ENCODE measurements at regions not wholly inside any gene's neighbourhood (a gene's known extent, or its start where the extent isn't known, plus 50 kb on each side); places are given as distances from the start of the nearest gene placed in this dataset.
A peak's percentile ranks its signal among the peaks of the same experiment; 100 is the strongest.
"Not testable (repeated sequence)": the region's sequence is repeated elsewhere in the genome, so short reads cannot be mapped to it uniquely, and the experiment has no call there.

DNA sequence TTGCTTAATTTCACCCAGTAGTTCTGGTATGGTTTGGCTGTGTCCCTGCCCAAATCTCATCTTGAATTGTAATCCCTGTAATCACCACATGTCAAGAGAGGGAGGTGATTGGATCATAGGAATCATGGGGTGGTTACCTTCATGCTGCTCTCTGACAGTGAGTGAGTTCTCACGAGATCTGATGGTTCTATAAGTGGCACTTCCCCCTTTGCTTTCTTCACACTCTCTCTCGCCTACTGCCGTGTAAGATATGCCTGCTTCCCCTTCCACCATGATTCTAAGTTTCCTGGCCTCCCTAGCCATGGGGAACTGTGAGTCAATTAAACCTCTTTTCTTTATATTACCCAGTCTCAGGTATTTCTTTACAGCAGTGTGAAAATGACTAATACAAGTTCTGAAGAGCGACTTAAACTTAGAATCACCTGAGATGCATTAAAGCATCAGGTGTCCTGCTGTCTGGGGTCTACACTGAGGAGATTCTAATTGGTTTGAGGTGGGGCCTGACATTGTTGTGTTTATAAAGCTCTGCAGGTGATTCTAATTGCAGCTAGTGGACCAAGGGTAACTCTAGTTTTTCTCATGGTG lies 82.1 kb upstream of the DTNBP1 start:
- intact Hi-C loops (cut with DNase I) = no loop called here
- DNase-seq = no peak
- H3K4me3 ChIP-seq = no peak overlapping the region
- peak; percentile 44 for ATAC-seq
- no peaks in the 10 kb centered on the region for H3K4me1 ChIP-seq
- no peak for TF ChIP-seq CTCF (IDR thresholded peaks at IDR 0.05)
- H3K9me3 ChIP-seq = no peaks in the 10 kb centered on the region
- H3K27ac ChIP-seq = no peak overlapping the region
- no peaks in the 10 kb centered on the region for H3K36me3 ChIP-seq
- no peaks in the 10 kb centered on the region for H3K27me3 ChIP-seq

GRCh38 chr6:15742013-15742412 lies 79.2 kb upstream of the DTNBP1 start:
- ATAC-seq; H3K9me3 ChIP-seq; H3K27me3 ChIP-seq; DNase-seq; H3K36me3 ChIP-seq; H3K4me3 ChIP-seq; H3K4me1 ChIP-seq; H3K27ac ChIP-seq; intact Hi-C loops (cut with DNase I): not testable (repeated sequence)

DNA sequence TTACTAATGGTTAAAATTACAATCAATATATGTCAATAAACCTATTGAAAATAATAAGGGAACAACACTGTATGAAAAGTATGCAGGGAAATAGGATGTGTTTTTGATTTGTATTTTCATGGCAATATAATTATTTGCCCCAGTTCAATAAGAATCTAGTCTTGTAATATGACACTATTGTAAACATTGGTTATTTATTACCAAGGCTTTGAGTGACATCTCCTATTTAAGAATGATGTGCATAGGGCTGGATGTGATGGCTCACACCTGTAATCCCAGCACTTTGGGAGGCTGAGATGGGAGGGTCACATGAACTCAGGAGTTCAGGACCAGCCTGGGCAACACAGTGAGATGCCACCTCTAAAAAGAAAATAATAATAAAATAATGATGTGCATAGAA lies 78.6 kb upstream of the DTNBP1 start:
- ATAC-seq = no peak

GRCh38 chr6:15739867-15740266 lies 77.0 kb upstream of the DTNBP1 start:
- intact Hi-C loops (cut with DNase I) = no loop called here
- Histone ChIP-seq H3K9me3 (no peaks in the 10 kb centered on the region), H3K36me3 (no peaks in the 10 kb centered on the region), H3K27me3 (no peaks in the 10 kb centered on the region), H3K4me1 (no peaks in the 10 kb centered on the region), H3K4me3 (no peak overlapping the region), H3K27ac (no peak overlapping the region)
- ATAC-seq (no peak), DNase-seq (no peak)
- TF ChIP-seq CTCF (IDR thresholded peaks at IDR 0.05) = no peak

More for the DNA sequence above, 78.6 kb upstream of the DTNBP1 start:
- Histone ChIP-seq H3K36me3 (no peaks in the 10 kb centered on the region), H3K4me1 (no peaks in the 10 kb centered on the region), H3K4me3 (no peak overlapping the region), H3K27ac (no peak overlapping the region), H3K9me3 (no peaks in the 10 kb centered on the region), H3K27me3 (no peaks in the 10 kb centered on the region)
- no peak for DNase-seq
- intact Hi-C loops (cut with DNase I) = no loop called here
- no peak for TF ChIP-seq CTCF (IDR thresholded peaks at IDR 0.05)

GRCh38 chr6:15739353-15739752 lies 76.5 kb upstream of the DTNBP1 start:
- H3K27ac ChIP-seq = no peak overlapping the region
- ATAC-seq (no peak), DNase-seq (no peak)
- H3K4me3 ChIP-seq = no peak overlapping the region
- intact Hi-C loops (cut with DNase I) = no loop called here
- no peak for TF ChIP-seq CTCF (IDR thresholded peaks at IDR 0.05)
- no peaks in the 10 kb centered on the region for H3K36me3 ChIP-seq
- H3K4me1 ChIP-seq = no peaks in the 10 kb centered on the region
- no peaks in the 10 kb centered on the region for H3K27me3 ChIP-seq
- H3K9me3 ChIP-seq = no peaks in the 10 kb centered on the region

- H3K27ac ChIP-seq; H3K9me3 ChIP-seq; ATAC-seq; H3K36me3 ChIP-seq; intact Hi-C loops (cut with DNase I); H3K4me3 ChIP-seq; DNase-seq; H3K4me1 ChIP-seq; H3K27me3 ChIP-seq: not testable (repeated sequence)
These were observed 75.4 kb upstream of the DTNBP1 start for GRCh38 chr6:15738195-15738594.

DNA sequence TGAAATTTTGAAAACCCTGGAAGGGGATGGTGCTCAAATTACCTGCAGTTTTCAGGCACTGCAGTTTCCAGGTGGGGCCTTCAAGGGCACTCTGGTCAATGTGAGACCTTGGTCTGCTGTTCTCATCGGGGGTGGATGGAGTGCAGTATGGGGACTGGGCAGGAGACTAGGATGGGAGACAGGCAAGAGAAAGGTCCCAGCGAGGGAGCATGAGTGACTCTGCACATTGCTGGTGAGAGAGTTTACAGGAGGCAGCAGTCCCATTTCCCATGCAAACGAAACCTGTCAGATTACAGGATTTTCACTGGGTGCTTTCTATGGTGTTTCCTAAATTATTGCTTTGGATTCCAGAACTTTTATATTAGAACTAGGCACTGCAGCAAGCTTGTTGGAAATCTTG lies 73.5 kb upstream of the DTNBP1 start:
- TF ChIP-seq CTCF (IDR thresholded peaks at IDR 0.05) = no peak
- H3K36me3 ChIP-seq = no peaks in the 10 kb centered on the region
- H3K27ac ChIP-seq = no peak overlapping the region
- H3K9me3 ChIP-seq = no peaks in the 10 kb centered on the region
- H3K27me3 ChIP-seq = no peaks in the 10 kb centered on the region
- H3K4me3 ChIP-seq = no peak overlapping the region
- intact Hi-C loops (cut with DNase I) = no loop called here
- H3K4me1 ChIP-seq = no peaks in the 10 kb centered on the region
- DNase-seq (no peak), ATAC-seq (no peak)
